CD14-positive monocyte (primary cell): ENCODE measurements at regions not wholly inside any gene's neighbourhood (a gene's known extent, or its start where the extent isn't known, plus 50 kb on each side); places are given as distances from the start of the nearest gene placed in this dataset.

ENCODE experiments used
- DNase-seq, 3 donors: peaks; one replicate each; pipeline ENCODE4 v3.0.0-alpha.2; 2011 to 2022
- H2AFZ ChIP-seq: 2 replicates; pipeline ENCODE4 v1.6.0; 2012; ENCODE audit warnings: mild to moderate bottlenecking, low read depth, low read length, inconsistent platforms; ENCODE audit not compliant: insufficient read depth, poor library complexity, severe bottlenecking
- H3K27ac ChIP-seq, 2 donors: 1 replicate in 1 of 2; 2 replicates in 1 of 2; pipeline ENCODE4 v1.5.1; 2012 to 2013; ENCODE audit warnings: low read length in 2 of 2, control low read depth in 1 of 2, inconsistent platforms in 1 of 2, low read depth in 1 of 2, mild to moderate bottlenecking in 1 of 2
- H3K27me3 ChIP-seq, 2 donors: one replicate each; pipeline versions ENCODE4 v1.6.0 to v1.6.1; 2011 to 2013; ENCODE audit warnings: low read length in 2 of 2; ENCODE audit not compliant: control insufficient read depth in 2 of 2, insufficient read depth in 2 of 2
- H3K36me3 ChIP-seq, 2 donors: replicated peaks in 1 of 2; 1 replicate in 1 of 2; 2 replicates in 1 of 2; pipeline versions ENCODE4 v1.5.1 to v1.6.1; 2012 to 2013; ENCODE audit warnings: low read length in 2 of 2, control low read depth in 1 of 2, inconsistent platforms in 1 of 2, mild to moderate bottlenecking in 1 of 2; ENCODE audit not compliant: insufficient read depth in 2 of 2, control insufficient read depth in 1 of 2
- H3K4me1 ChIP-seq, 2 donors: 1 replicate in 1 of 2; 2 replicates in 1 of 2; pipeline versions ENCODE4 v1.5.1 to v1.6.1; 2012 to 2013; ENCODE audit warnings: low read length in 2 of 2, control low read depth in 1 of 2, inconsistent platforms in 1 of 2, mild to moderate bottlenecking in 1 of 2, moderate library complexity in 1 of 2; ENCODE audit not compliant: insufficient read depth in 2 of 2, control insufficient read depth in 1 of 2
- H3K4me2 ChIP-seq: replicated peaks from 2 replicates; pipeline ENCODE3; 2012; ENCODE audit warnings: low read length, moderate library complexity, mild to moderate bottlenecking; ENCODE audit not compliant: poor library complexity, severe bottlenecking; ENCODE audit errors: extremely low read depth
- H3K4me3 ChIP-seq, 3 experiments: fragments of 200-600 bp in 1 of 3; sonication (generic) in 1 of 3; replicated peaks in 1 of 3; 1 replicate in 2 of 3; 2 replicates in 1 of 3; pipeline ENCODE4 v1.5.1; 2011 to 2013; ENCODE audit warnings: low read length in 3 of 3, mild to moderate bottlenecking in 3 of 3, control low read depth in 2 of 3, low read depth in 2 of 3, inconsistent platforms in 1 of 3, moderate library complexity in 1 of 3
- H3K79me2 ChIP-seq: 2 replicates; pipeline ENCODE4 v1.6.0; 2012; ENCODE audit warnings: mild to moderate bottlenecking, control low read depth, inconsistent platforms, low read length, moderate library complexity; ENCODE audit not compliant: insufficient read depth
- H3K9ac ChIP-seq: 2 replicates; pipeline ENCODE4 v1.6.0; 2017; ENCODE audit warnings: low read length, mild to moderate bottlenecking; ENCODE audit not compliant: insufficient read depth, poor library complexity, severe bottlenecking
- H3K9me3 ChIP-seq, 2 donors: replicated peaks in 1 of 2; 1 replicate in 1 of 2; 2 replicates in 1 of 2; pipeline versions ENCODE4 v1.5.1 to v1.6.1; 2012 to 2013; ENCODE audit warnings: low read length in 2 of 2, control low read depth in 1 of 2; ENCODE audit not compliant: control insufficient read depth in 1 of 2, insufficient read depth in 1 of 2
- H4K20me1 ChIP-seq: 2 replicates; pipeline ENCODE4 v1.6.0; 2012; ENCODE audit warnings: mild to moderate bottlenecking, low read length, control low read depth, moderate library complexity; ENCODE audit not compliant: insufficient read depth
- H3K27ac Mint-ChIP-seq, 7 donors: one replicate each; pipeline ENCODE4 v1.8.0; 2020; ENCODE audit warnings: mild to moderate bottlenecking in 7 of 7, mixed read lengths in 7 of 7, moderate library complexity in 6 of 7, inconsistent platforms in 2 of 7
- H3K27me3 Mint-ChIP-seq, 3 donors: one replicate each; pipeline ENCODE4 v1.8.0; 2021 to 2022; ENCODE audit warnings: low read depth in 3 of 3, mild to moderate bottlenecking in 3 of 3, mixed read lengths in 3 of 3, moderate library complexity in 3 of 3, inconsistent platforms in 1 of 3
- H3K36me3 Mint-ChIP-seq, 2 donors: one replicate each; pipeline ENCODE4 v1.8.0; 2020; ENCODE audit warnings: mixed read lengths in 2 of 2, inconsistent platforms in 1 of 2, mild to moderate bottlenecking in 1 of 2
- H3K4me1 Mint-ChIP-seq: one replicate; pipeline ENCODE4 v1.8.0; 2020; ENCODE audit warnings: mild to moderate bottlenecking, mixed read lengths
- H3K4me3 Mint-ChIP-seq, 2 donors: one replicate each; pipeline ENCODE4 v1.8.0; 2020; ENCODE audit warnings: mild to moderate bottlenecking in 2 of 2, mixed read lengths in 2 of 2, moderate library complexity in 1 of 2
- H3K9me3 Mint-ChIP-seq, 7 donors: one replicate each; pipeline ENCODE4 v1.8.0; 2020 to 2022; ENCODE audit warnings: mixed read lengths in 7 of 7, mild to moderate bottlenecking in 6 of 7, moderate library complexity in 6 of 7, inconsistent platforms in 2 of 7
- WGBS: methylation state at CpG from one replicate; pipeline ENCODE4 v1.1.5; 2013; ENCODE audit warnings: missing lambda C conversion rate; ENCODE audit not compliant: insufficient coverage; 5-methylcytosine and 5-hydroxymethylcytosine counted together
- intact Hi-C, 2 donors: fragments of 100-400 bp; cut with micrococcal nuclease; formaldehyde crosslinking; loops; one replicate each; pipeline versions ENCODE4 v1.15.0 to v1.15.1; 2023
- TF ChIP-seq, protein P1 (sequence below): fragments of 200-600 bp; IDR thresholded peaks from one replicate; pipeline ENCODE4 v1.8.0; 2022; ENCODE audit warnings: antibody characterized with exemption, mild to moderate bottlenecking

DNA sequence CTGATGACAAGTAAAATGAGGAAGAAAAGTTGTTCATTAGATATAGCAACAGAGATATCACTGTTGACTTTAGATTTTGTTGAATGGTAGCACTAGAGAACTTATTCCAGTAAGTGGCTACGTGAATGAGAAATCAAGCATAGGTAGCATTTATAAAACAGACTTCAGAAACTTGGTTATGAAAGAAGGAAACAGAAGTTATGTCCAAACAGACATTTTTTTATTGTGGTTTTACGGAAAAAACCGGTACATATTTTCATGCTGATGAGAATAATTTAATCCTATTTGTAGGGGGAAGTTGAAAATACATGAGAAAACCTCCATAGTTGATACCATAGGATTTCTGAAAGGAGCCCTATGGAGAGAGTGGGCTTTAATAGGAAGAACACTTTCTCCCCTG lies 325.7 kb upstream of the SLC10A2 start:
- Histone ChIP-seq H2AFZ (no peak overlapping the region), H3K9me3 (no peaks in the 10 kb centered on the region), H3K27ac (no peak overlapping the region), H3K79me2 (no peaks in the 10 kb centered on the region), H4K20me1 (no peaks in the 10 kb centered on the region), H3K36me3 (no peaks in the 10 kb centered on the region), H3K9ac (no peak overlapping the region), H3K4me3 (no peak overlapping the region), H3K4me1 (no peaks in the 10 kb centered on the region), H3K4me2 (no peak overlapping the region), H3K27me3 (no peaks in the 10 kb centered on the region)
- TF ChIP-seq, protein P1, sequence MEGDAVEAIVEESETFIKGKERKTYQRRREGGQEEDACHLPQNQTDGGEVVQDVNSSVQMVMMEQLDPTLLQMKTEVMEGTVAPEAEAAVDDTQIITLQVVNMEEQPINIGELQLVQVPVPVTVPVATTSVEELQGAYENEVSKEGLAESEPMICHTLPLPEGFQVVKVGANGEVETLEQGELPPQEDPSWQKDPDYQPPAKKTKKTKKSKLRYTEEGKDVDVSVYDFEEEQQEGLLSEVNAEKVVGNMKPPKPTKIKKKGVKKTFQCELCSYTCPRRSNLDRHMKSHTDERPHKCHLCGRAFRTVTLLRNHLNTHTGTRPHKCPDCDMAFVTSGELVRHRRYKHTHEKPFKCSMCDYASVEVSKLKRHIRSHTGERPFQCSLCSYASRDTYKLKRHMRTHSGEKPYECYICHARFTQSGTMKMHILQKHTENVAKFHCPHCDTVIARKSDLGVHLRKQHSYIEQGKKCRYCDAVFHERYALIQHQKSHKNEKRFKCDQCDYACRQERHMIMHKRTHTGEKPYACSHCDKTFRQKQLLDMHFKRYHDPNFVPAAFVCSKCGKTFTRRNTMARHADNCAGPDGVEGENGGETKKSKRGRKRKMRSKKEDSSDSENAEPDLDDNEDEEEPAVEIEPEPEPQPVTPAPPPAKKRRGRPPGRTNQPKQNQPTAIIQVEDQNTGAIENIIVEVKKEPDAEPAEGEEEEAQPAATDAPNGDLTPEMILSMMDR = no peak
- no peaks in the 10 kb centered on the region for H3K4me1 Mint-ChIP-seq
- no CpG with 5 or more reads among the region's 3 CpGs for WGBS
- peaks cover 0 to 6% (median 0%) of the 10 kb centered on the region in 7 donors for H3K9me3 Mint-ChIP-seq
- no peak overlapping the region for H3K27ac Mint-ChIP-seq
- H3K27me3 Mint-ChIP-seq = no peaks in the 10 kb centered on the region
- H3K4me3 Mint-ChIP-seq = no peak overlapping the region
- intact Hi-C loops = no loop called here
- DNase-seq = no peak
- no peaks in the 10 kb centered on the region for H3K36me3 Mint-ChIP-seq

DNA sequence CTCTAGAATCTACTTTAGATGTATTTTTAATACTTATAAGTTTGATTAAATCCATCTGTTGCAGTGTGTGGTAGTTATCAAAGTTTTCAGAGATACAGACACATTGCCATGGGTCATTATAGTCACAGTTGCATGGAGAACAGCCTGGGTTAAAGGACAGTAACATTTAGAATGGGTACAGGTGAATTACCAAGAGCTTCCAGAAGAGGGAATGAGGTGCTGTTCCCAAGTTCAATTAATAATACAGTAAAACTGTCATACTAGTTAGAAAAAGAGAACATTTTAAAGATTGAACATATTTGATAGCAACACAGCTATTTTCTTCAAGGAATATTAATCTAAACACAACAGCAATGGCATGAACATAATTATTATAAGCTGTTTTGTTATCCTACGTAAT lies 322.6 kb upstream of the SLC10A2 start:
- WGBS = no CpG with 5 or more reads among the region's 1 CpG
- H3K79me2 ChIP-seq = no peaks in the 10 kb centered on the region
- no peak for DNase-seq
- Mint-ChIP-seq H3K4me3 (no peak overlapping the region), H3K4me1 (no peaks in the 10 kb centered on the region), H3K27me3 (no peaks in the 10 kb centered on the region), H3K9me3 (peaks cover 0 to 6% (median 2%) of the 10 kb centered on the region in 7 donors), H3K27ac (no peak overlapping the region), H3K36me3 (no peaks in the 10 kb centered on the region)
- no peak overlapping the region for H3K4me2 ChIP-seq
- no peak overlapping the region for H2AFZ ChIP-seq
- intact Hi-C loops = no loop called here
- no peaks in the 10 kb centered on the region for H3K36me3 ChIP-seq
- H3K4me3 ChIP-seq = no peak overlapping the region
- no peaks in the 10 kb centered on the region for H3K27me3 ChIP-seq
- no peaks in the 10 kb centered on the region for H3K4me1 ChIP-seq
- H3K9ac ChIP-seq = no peak overlapping the region
- H3K27ac ChIP-seq = no peak overlapping the region
- TF ChIP-seq, protein P1 = no peak
- H4K20me1 ChIP-seq = no peaks in the 10 kb centered on the region
- no peaks in the 10 kb centered on the region for H3K9me3 ChIP-seq
